Activated CD4-positive, alpha-beta T cell treated with anti-CD3 and anti-CD28 coated beads, Interleukin-2, amount 50 U/mL, for 16 hours (primary cell): ENCODE measurements at regions not wholly inside any gene's neighbourhood (a gene's known extent, or its start where the extent isn't known, plus 50 kb on each side); places are given as distances from the start of the nearest gene placed in this dataset.

Experiments used
- DNase-seq: peaks from one replicate; pipeline ENCODE4 v3.0.0-alpha.2; 2020

GRCh38 chrX:5829469-5829868 lies 399.2 kb downstream of the NLGN4X start:
- no peak for DNase-seq

- no peak for DNase-seq
Observed at GRCh38 chrX:5829060-5829459, 399.6 kb downstream of the NLGN4X start.

GRCh38 chrX:5823903-5824302 lies 404.8 kb downstream of the NLGN4X start:
- DNase-seq = no peak

GRCh38 chrX:5810636-5811035 lies 418.0 kb downstream of the NLGN4X start:
- no peak for DNase-seq

- no peak for DNase-seq
Observed at GRCh38 chrX:5807181-5807580, 421.5 kb downstream of the NLGN4X start.

- no peak for DNase-seq
Observed at GRCh38 chrX:5802391-5802790, 426.3 kb downstream of the NLGN4X start.

GRCh38 chrX:5791721-5792120 lies 436.9 kb downstream of the NLGN4X start:
- DNase-seq = no peak

GRCh38 chrX:5788910-5789309 lies 439.8 kb downstream of the NLGN4X start:
- DNase-seq = no peak

GRCh38 chrX:5780821-5781220 lies 447.8 kb downstream of the NLGN4X start:
- DNase-seq = no peak

- DNase-seq = no peak
Observed at GRCh38 chrX:5775846-5776430, 452.7 kb downstream of the NLGN4X start.

GRCh38 chrX:5774446-5774845 lies 454.2 kb downstream of the NLGN4X start:
- DNase-seq = no peak

- no peak for DNase-seq
Observed at GRCh38 chrX:5771441-5771840, 457.2 kb downstream of the NLGN4X start.

GRCh38 chrX:5756616-5757015 lies 472.1 kb downstream of the NLGN4X start:
- DNase-seq = no peak

GRCh38 chrX:5753291-5753690 lies 475.4 kb downstream of the NLGN4X start:
- no peak for DNase-seq

- no peak for DNase-seq
Observed at GRCh38 chrX:5752831-5753230, 475.8 kb downstream of the NLGN4X start.

GRCh38 chrX:5748586-5749150 lies 480.0 kb downstream of the NLGN4X start:
- DNase-seq = no peak

GRCh38 chrX:5746231-5746630 lies 482.4 kb downstream of the NLGN4X start:
- no peak for DNase-seq

- no peak for DNase-seq
Observed at GRCh38 chrX:5733501-5733900, 495.2 kb downstream of the NLGN4X start.

GRCh38 chrX:5730556-5730955 lies 498.1 kb downstream of the NLGN4X start:
- DNase-seq = no peak

- no peak for DNase-seq
Observed at GRCh38 chrX:5726224-5726623, 502.4 kb downstream of the NLGN4X start.

- no peak for DNase-seq
Observed at GRCh38 chrX:5724123-5724522, 504.5 kb downstream of the NLGN4X start.

GRCh38 chrX:5718651-5719050 lies 510.0 kb downstream of the NLGN4X start:
- no peak for DNase-seq

- no peak for DNase-seq
Observed at GRCh38 chrX:5716666-5717065, 512.0 kb downstream of the NLGN4X start.

- DNase-seq = no peak
Observed at GRCh38 chrX:5708251-5708650, 520.4 kb downstream of the NLGN4X start.

- no peak for DNase-seq
Observed at GRCh38 chrX:5702890-5703289, 525.8 kb downstream of the NLGN4X start.
